ENCODE measurements at regions not wholly inside any gene's neighbourhood (a gene's known extent, or its start where the extent isn't known, plus 50 kb on each side); places are given as distances from the start of the nearest gene placed in this dataset.
"Not testable (repeated sequence)": the region's sequence is repeated elsewhere in the genome, so short reads cannot be mapped to it uniquely, and the experiment has no call there.

GRCh38 chr7:66460921-66461361 lies 167.7 kb upstream of the KCTD7 start:
- no peak for DNase-seq (ENCODE audit: low read depth)
- TF ChIP-seq CTCF (IDR thresholded peaks at IDR 0.05; ENCODE audit: low read depth, low read length, missing control alignments) = no peak
- no peak overlapping the region for H3K4me3 ChIP-seq (ENCODE audit: low read depth, low read length)

DNA sequence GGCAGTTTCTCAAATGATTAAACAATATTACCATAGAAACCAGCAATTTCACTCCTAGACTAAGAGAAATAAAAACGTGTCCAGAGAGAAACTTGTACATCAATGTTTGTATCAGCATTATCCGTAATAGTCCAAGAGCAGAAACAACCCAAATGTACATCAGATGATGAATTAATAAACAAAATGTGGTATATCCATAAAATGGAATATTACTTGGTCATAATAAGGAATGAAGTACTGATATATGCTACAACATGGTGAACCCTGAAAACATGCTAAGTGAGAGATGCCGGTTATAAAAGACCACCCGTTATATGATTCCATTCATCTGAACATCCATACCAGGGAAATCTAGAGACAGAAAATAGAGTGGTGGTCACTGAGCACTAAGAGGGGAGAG lies 167.3 kb upstream of the KCTD7 start:
- DNase-seq (ENCODE audit: low read depth); H3K4me3 ChIP-seq (ENCODE audit: low read depth, low read length): not testable (repeated sequence)

DNA sequence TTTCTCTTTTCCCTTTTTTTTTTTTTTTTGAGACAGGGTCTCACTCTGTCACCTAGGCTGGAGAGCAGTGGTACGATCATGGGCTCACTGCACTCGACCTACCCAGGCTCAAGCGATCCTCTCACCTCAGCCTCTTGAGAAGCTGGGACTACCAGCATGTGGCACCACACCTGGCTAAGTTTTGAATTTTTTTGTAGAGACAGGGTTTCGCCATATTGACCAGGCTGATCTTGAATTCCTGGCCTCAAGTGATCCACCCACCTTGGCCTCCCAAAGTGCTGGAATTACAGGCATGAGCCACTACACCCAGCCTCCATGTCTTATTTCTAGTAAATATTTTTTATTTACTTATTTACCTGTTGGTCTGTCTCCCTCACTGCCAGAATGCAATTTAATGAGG lies 165.8 kb upstream of the KCTD7 start:
- not testable (repeated sequence) for H3K4me3 ChIP-seq (ENCODE audit: low read depth, low read length); DNase-seq (ENCODE audit: low read depth)

- no peak overlapping the region for H3K4me3 ChIP-seq (ENCODE audit: low read depth, low read length)
- no peak for TF ChIP-seq CTCF (IDR thresholded peaks at IDR 0.05; ENCODE audit: low read depth, low read length, missing control alignments)
Measured at GRCh38 chr7:66464059-66464458, 164.6 kb upstream of the KCTD7 start.

DNA sequence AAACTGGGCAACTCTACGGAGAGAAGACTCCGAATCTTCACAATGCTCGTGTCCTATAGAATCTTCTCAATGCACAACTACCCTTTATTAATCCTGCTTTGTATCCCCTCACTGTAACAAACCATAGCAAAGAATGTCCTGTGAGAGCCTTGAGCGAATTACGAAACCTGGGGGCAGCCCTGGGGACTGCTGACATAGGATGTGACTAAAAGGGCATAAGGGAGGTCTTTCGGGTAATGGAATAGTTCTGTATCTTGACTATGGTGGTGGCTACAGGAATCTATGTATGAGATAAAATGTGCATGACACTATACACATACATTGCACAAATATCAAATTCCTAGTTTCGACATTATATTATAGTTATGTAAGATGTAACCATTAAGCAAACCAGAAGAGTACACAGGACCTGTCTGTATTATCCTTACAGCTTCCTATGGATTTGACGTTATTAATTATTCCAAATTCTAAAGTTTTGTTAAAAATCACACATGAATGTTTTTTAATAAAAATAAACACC lies 162.5 kb upstream of the KCTD7 start:
- DNase-seq (ENCODE audit: low read depth) = no peak
- TF ChIP-seq CTCF (IDR thresholded peaks at IDR 0.05; ENCODE audit: low read depth, low read length, missing control alignments) = no peak
- no peak overlapping the region for H3K4me3 ChIP-seq (ENCODE audit: low read depth, low read length)

More at GRCh38 chr7:66464059-66464458, 164.6 kb upstream of the KCTD7 start:
- DNase-seq (ENCODE audit: low read depth) = no peak

DNA sequence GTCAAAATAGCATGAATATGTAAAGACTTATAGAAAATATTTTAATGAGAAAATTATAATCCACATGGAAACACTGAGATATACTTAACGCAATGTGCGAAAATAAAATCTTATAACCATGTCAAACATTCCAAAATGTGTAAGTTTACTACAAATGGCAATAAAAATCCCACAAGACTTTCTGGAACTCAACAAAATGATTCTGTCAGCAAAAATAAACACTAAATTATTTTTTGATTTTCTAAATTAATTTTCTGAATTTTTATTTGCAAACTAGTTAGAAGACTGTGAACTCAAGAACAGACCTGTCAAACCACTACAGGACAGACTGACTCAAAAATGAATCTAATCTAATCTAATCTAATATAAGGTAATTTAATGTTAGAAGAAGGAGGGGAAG lies 160.8 kb upstream of the KCTD7 start:
- no peak overlapping the region for H3K4me3 ChIP-seq (ENCODE audit: low read depth, low read length)
- DNase-seq (ENCODE audit: low read depth) = no peak
- no peak for TF ChIP-seq CTCF (IDR thresholded peaks at IDR 0.05; ENCODE audit: low read depth, low read length, missing control alignments)

- not testable (repeated sequence) for DNase-seq (ENCODE audit: low read depth); H3K4me3 ChIP-seq (ENCODE audit: low read depth, low read length)
Measured at GRCh38 chr7:66473064-66473463, 155.6 kb upstream of the KCTD7 start.

- no peak for DNase-seq (ENCODE audit: low read depth)
- no peak overlapping the region for H3K4me3 ChIP-seq (ENCODE audit: low read depth, low read length)
- no peak for TF ChIP-seq CTCF (IDR thresholded peaks at IDR 0.05; ENCODE audit: low read depth, low read length, missing control alignments)
Measured at GRCh38 chr7:66474441-66474840, 154.2 kb upstream of the KCTD7 start.

- not testable (repeated sequence) for DNase-seq (ENCODE audit: low read depth); H3K4me3 ChIP-seq (ENCODE audit: low read depth, low read length)
Measured at GRCh38 chr7:66476056-66476455, 152.6 kb upstream of the KCTD7 start.

DNA sequence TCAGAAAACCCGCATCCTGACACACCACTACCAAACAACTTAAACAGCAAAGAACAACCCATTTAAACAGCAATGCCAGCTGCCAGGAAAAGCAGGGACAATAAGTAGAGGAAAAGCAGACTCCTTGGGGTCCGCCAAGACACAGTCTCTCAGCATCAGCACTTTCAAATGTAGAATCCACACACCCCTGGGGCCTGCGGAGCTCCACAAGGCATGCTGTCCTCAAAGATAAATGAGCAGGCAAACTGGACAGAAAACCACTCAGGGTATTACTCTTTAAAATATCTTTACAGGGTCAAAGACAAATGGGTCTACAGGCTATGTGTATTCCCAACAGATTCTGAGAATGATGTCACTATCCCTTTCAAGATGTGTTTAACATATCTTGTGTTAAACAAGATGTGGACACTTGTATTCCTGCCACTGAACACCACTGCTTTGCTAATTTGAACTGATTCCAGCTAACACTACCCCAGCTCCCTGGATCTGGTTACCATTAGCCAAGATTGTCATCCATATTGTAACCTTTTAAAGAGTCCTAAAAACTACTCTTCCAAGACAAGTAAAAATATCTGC lies 150.8 kb upstream of the KCTD7 start:
- not testable (repeated sequence) for H3K4me3 ChIP-seq (ENCODE audit: low read depth, low read length); DNase-seq (ENCODE audit: low read depth)

DNA sequence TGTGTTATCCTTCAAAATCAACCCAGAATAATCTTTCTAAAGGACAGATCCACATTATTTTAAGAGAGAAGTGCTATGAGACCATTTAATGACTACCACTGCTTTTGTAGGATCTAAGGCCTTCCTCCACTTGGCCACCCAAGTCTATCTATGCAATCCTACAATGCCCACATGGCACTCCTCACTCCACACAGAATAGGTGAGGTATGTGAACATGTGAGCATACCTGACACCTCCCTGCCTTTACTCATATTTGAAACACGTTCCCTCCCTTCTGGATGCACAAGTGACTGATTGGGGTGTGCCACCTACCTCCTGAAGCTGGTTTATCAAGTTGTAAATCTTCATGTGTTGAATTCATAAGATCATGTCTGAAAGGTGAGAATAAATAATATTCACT lies 147.5 kb upstream of the KCTD7 start:
- H3K4me3 ChIP-seq (ENCODE audit: low read depth, low read length); DNase-seq (ENCODE audit: low read depth): not testable (repeated sequence)

DNA sequence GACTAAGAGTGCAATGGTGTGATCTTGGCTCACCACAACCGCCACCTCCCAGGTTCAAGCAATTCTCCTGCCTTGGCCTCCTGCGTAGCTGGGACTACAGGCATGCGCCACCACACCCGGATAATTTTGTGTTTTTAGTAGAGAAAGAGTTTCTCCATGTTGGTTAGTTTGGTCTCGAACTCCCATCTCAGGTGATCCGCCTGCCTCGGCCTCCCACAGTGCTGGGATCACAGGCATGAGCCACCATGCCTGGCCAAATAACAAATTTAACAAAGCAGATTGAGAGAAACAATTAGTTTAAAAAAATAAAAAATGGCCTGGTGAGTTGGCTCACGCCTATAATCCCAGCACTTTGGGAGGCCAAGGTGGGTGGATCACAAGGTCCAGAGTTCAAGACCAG lies 139.6 kb upstream of the KCTD7 start:
- not testable (repeated sequence) for H3K4me3 ChIP-seq (ENCODE audit: low read depth, low read length); DNase-seq (ENCODE audit: low read depth)

DNA sequence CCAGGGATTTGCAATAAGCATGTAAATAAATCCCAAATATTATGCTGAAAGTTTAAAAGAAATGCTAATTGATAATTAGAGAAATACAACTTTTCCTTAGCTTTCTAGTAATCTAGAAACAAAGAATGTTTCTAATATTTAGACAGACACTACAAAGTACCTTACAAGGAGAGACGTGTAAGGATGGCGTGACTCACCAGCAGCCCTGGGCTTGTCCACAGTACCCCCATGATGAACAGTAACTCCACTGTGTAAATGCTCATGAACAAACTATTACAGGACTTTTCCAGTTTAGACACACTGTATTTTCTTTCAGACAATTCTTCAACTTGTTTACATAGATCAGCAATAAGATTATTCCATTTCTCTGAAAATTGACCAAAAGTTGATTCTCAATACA lies 138.9 kb upstream of the KCTD7 start:
- not testable (repeated sequence) for DNase-seq (ENCODE audit: low read depth); H3K4me3 ChIP-seq (ENCODE audit: low read depth, low read length)

DNA sequence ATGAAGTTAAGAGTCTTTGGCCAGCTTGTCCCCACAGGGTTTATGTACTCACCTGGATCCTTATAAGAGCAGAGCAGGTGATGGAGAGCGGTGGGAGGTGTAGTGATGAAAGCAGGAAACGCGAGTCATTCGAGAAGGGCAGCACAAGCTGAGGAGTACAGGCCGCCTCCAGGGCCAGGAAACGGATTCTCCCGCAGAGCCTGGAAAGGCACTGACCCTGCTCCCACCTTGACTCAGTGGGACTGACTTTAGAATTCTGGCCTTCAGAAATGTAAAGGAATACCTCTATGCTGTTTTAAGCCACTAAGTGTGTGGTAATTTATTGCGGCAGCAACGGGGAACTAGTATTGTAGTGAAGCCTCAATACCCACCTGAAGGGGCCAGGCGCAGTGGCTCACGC lies 137.7 kb upstream of the KCTD7 start:
- not testable (repeated sequence) for H3K4me3 ChIP-seq (ENCODE audit: low read depth, low read length); DNase-seq (ENCODE audit: low read depth)
